Glomerular visceral epithelial cell (primary cell): ENCODE measurements at regions not wholly inside any gene's neighbourhood (a gene's known extent, or its start where the extent isn't known, plus 50 kb on each side); places are given as distances from the start of the nearest gene placed in this dataset.

Experiments
- DNase-seq: peaks from one replicate; pipeline ENCODE4 v3.0.0-alpha.2; 2016; ENCODE audit errors: extremely low spot score

GRCh38 chrX:17923546-17923945 is 62.4 kb upstream of the RAI2 start:
- DNase-seq = no peak

GRCh38 chrX:17922303-17922702 is 61.2 kb upstream of the RAI2 start:
- no peak for DNase-seq

GRCh38 chrX:17919896-17920446 is 58.9 kb upstream of the RAI2 start:
- DNase-seq = no peak

GRCh38 chrX:17917945-17918577 is 57.0 kb upstream of the RAI2 start:
- DNase-seq = no peak

GRCh38 chrX:17913801-17914200 is 52.7 kb upstream of the RAI2 start:
- DNase-seq = no peak
